DND-41 (cell line): ENCODE measurements at regions not wholly inside any gene's neighbourhood (a gene's known extent, or its start where the extent isn't known, plus 50 kb on each side); places are given as distances from the start of the nearest gene placed in this dataset.
A peak's percentile ranks its signal among the peaks of the same experiment; 100 is the strongest.

Experiments used
- ATAC-seq: fragments of 200-7000 bp; cut with Tn5 transposase; 3 replicates; pipeline ENCODE4 v1.9.1; 2021; ENCODE audit warnings: low read depth; ENCODE audit not compliant: insufficient read depth
- DNase-seq: peaks from one replicate; pipeline ENCODE4 v3.0.0-alpha.2; 2020
- H2AFZ ChIP-seq: 2 replicates; pipeline ENCODE4 v1.6.0; 2012; ENCODE audit warnings: low read depth, low read length
- H3K27ac ChIP-seq: 2 replicates; pipeline ENCODE4 v1.5.1; 2012; ENCODE audit warnings: low read length, inconsistent platforms
- H3K27me3 ChIP-seq: fragments of 200-600 bp; sonication (generic); 2 replicates; pipeline ENCODE4 v1.6.0; 2012; ENCODE audit warnings: low read length, mild to moderate bottlenecking, inconsistent platforms; ENCODE audit not compliant: insufficient read depth, poor library complexity
- H3K36me3 ChIP-seq: 2 replicates; pipeline ENCODE4 v1.5.1; 2012; ENCODE audit warnings: low read length, inconsistent platforms; ENCODE audit not compliant: insufficient read depth
- H3K4me1 ChIP-seq: 2 replicates; pipeline ENCODE4 v1.5.1; 2012; ENCODE audit warnings: mild to moderate bottlenecking, low read length; ENCODE audit not compliant: insufficient read depth
- H3K4me2 ChIP-seq: 2 replicates; pipeline ENCODE4 v1.6.0; 2012; ENCODE audit warnings: mild to moderate bottlenecking, moderate library complexity, low read length, inconsistent platforms; ENCODE audit not compliant: insufficient read depth
- H3K4me3 ChIP-seq, 2 experiments: fragments of 200-600 bp in 1 of 2; shearing (Covaris generic) in 1 of 2; 2 replicates each; pipeline ENCODE4 v1.5.1; 2012 to 2016; ENCODE audit warnings: inconsistent platforms in 2 of 2, low read length in 2 of 2, mild to moderate bottlenecking in 2 of 2, low read depth in 1 of 2, moderate library complexity in 1 of 2
- H3K79me2 ChIP-seq: 2 replicates; pipeline ENCODE4 v1.6.0; 2012; ENCODE audit warnings: low read length, inconsistent platforms; ENCODE audit not compliant: insufficient read depth
- H3K9ac ChIP-seq: 2 replicates; pipeline ENCODE4 v1.6.0; 2012; ENCODE audit warnings: low read depth, mild to moderate bottlenecking, inconsistent platforms, low read length, moderate library complexity
- H3K9me3 ChIP-seq: 2 replicates; pipeline ENCODE4 v1.5.1; 2012; ENCODE audit warnings: low read length, moderate library complexity, mild to moderate bottlenecking, inconsistent platforms; ENCODE audit not compliant: insufficient read depth, severe bottlenecking
- H4K20me1 ChIP-seq: 2 replicates; pipeline ENCODE4 v1.6.0; 2012; ENCODE audit warnings: low read length; ENCODE audit not compliant: insufficient read depth
- CTCF ChIP-seq: IDR thresholded peaks from 2 replicates; pipeline ENCODE4 v1.5.1; 2012; ENCODE audit warnings: borderline replicate concordance, low read length, moderate library complexity, mild to moderate bottlenecking; ENCODE audit not compliant: poor library complexity, severe bottlenecking; ENCODE audit errors: extremely low read depth
- EZH2 ChIP-seq: IDR thresholded peaks from 3 replicates; pipeline ENCODE4 v1.6.1; 2012; ENCODE audit warnings: borderline replicate concordance, low read depth, mild to moderate bottlenecking, moderate library complexity, low read length, inconsistent platforms; ENCODE audit not compliant: severe bottlenecking

GRCh38 chr11:127644366-127644765 is 643.8 kb upstream of the KIRREL3 start:
- no peak overlapping the region for H3K9ac ChIP-seq
- H3K9me3 ChIP-seq = no peaks in the 10 kb centered on the region
- DNase-seq (no peak), ATAC-seq (no peak)
- peaks cover 23% of the 10 kb centered on the region for H3K4me1 ChIP-seq
- no peak overlapping the region for H3K4me2 ChIP-seq
- H3K27ac ChIP-seq = no peak overlapping the region
- H3K4me3 ChIP-seq = no peak overlapping the region
- no peaks in the 10 kb centered on the region for H3K27me3 ChIP-seq
- H4K20me1 ChIP-seq = no peaks in the 10 kb centered on the region
- no peaks in the 10 kb centered on the region for H3K36me3 ChIP-seq
- no peak overlapping the region for H2AFZ ChIP-seq
- H3K79me2 ChIP-seq = no peaks in the 10 kb centered on the region
- TF ChIP-seq CTCF (no peak), EZH2 (no peak)

GRCh38 chr11:127643268-127644058 is 642.9 kb upstream of the KIRREL3 start:
- Histone ChIP-seq H3K36me3 (no peaks in the 10 kb centered on the region), H3K9ac (no peak overlapping the region), H3K27me3 (no peaks in the 10 kb centered on the region), H3K9me3 (no peaks in the 10 kb centered on the region), H3K4me2 (no peak overlapping the region), H3K4me1 (peaks cover 16% of the 10 kb centered on the region), H4K20me1 (no peaks in the 10 kb centered on the region), H2AFZ (no peak overlapping the region), H3K79me2 (no peaks in the 10 kb centered on the region), H3K4me3 (no peak overlapping the region), H3K27ac (no peak overlapping the region)
- no peak for DNase-seq
- no peak for ATAC-seq
- TF ChIP-seq CTCF (no peak), EZH2 (no peak)

- H2AFZ ChIP-seq = 0 out of 2 replicates have a peak overlapping the region, but pooled peaks have one; percentile 19
- no peaks in the 10 kb centered on the region for H3K27me3 ChIP-seq
- no peaks in the 10 kb centered on the region for H3K36me3 ChIP-seq
- no peak overlapping the region for H3K9ac ChIP-seq
- H4K20me1 ChIP-seq = no peaks in the 10 kb centered on the region
- H3K9me3 ChIP-seq = no peaks in the 10 kb centered on the region
- no peaks in the 10 kb centered on the region for H3K79me2 ChIP-seq
- no peak for DNase-seq
- peaks cover 13% of the 10 kb centered on the region for H3K4me1 ChIP-seq
- H3K4me3 ChIP-seq = no peak overlapping the region
- ATAC-seq = no peak
- no peak overlapping the region for H3K4me2 ChIP-seq
- H3K27ac ChIP-seq = peak overlapping the region; percentile 44; the same call in 1 of the 2 replicates
- no peak for TF ChIP-seq EZH2
- TF ChIP-seq CTCF = no peak
Observed at GRCh38 chr11:127640561-127641451, 640.2 kb upstream of the KIRREL3 start.
